ENCODE measurements at regions not wholly inside any gene's neighbourhood (a gene's known extent, or its start where the extent isn't known, plus 50 kb on each side); places are given as distances from the start of the nearest gene placed in this dataset.

DNA sequence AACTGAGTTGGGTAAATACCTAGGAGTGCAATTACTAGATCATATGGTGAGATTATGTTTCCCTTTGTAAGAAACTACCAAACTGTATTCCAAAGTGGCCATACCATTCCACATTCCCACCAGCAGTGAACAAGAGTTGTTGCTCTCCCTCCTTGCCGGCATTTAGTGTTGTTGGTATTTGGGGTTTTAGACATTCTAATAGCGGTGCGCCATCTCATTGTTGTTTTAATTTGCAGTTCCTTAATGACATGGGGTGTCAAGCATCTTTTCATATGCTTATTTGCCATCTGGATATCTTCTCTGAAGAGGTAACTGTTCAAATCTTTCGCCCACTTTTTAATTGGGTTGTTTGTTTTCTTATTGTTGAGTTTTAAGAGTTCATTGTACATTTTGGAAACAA is 164.2 kb upstream of the LHX1 start:
- no peak for DNase-seq (ENCODE audit: low read depth)
- Histone ChIP-seq H3K4me3 (ENCODE audit: low read depth, low read length) (no peak overlapping the region), H3K27me3 (ENCODE audit: control insufficient read depth, insufficient read depth, low read length) (peaks cover 3% of the 10 kb centered on the region; the same call in 1 of the 2 replicates), H3K36me3 (ENCODE audit: control insufficient read depth, insufficient read depth, low read length) (no peaks in the 10 kb centered on the region)
- ChIA-PET POLR2A (no interaction called here), CTCF (no interaction called here)
- TF ChIP-seq, protein P1, sequence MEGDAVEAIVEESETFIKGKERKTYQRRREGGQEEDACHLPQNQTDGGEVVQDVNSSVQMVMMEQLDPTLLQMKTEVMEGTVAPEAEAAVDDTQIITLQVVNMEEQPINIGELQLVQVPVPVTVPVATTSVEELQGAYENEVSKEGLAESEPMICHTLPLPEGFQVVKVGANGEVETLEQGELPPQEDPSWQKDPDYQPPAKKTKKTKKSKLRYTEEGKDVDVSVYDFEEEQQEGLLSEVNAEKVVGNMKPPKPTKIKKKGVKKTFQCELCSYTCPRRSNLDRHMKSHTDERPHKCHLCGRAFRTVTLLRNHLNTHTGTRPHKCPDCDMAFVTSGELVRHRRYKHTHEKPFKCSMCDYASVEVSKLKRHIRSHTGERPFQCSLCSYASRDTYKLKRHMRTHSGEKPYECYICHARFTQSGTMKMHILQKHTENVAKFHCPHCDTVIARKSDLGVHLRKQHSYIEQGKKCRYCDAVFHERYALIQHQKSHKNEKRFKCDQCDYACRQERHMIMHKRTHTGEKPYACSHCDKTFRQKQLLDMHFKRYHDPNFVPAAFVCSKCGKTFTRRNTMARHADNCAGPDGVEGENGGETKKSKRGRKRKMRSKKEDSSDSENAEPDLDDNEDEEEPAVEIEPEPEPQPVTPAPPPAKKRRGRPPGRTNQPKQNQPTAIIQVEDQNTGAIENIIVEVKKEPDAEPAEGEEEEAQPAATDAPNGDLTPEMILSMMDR (IDR thresholded peaks at IDR 0.05; ENCODE audit: insufficient read depth, low read depth, low read length), result no peak

DNA sequence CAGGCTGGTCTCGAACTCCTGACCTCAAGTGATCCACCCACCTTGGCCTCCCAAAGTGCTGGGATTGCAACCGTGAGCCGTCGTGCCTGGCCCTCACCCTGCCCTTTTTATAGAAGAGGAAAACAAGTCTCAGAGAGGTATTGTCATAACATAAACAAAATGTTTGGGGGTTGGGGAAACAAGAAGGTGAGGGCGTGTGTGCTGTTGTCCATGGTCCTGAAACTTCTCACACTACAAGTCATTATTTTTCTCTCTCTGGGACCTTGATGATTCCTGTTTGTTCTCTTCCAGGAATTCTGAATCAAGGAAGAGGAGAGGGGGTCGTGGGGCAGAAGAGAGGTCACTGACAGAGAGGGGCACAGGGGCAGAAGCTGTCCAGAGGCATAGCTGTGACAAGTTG is 160.2 kb upstream of the LHX1 start:
- DNase-seq (ENCODE audit: low read depth), result no peak
- no peak overlapping the region for H3K4me3 ChIP-seq (ENCODE audit: low read depth, low read length)
- H3K27me3 ChIP-seq (ENCODE audit: control insufficient read depth, insufficient read depth, low read length), result no peaks in the 10 kb centered on the region
- CTCF ChIA-PET, result no interaction called here
- POLR2A ChIA-PET, result no interaction called here
- TF ChIP-seq, protein P1 (IDR thresholded peaks at IDR 0.05; ENCODE audit: insufficient read depth, low read depth, low read length), result no peak
- no peaks in the 10 kb centered on the region for H3K36me3 ChIP-seq (ENCODE audit: control insufficient read depth, insufficient read depth, low read length)

- DNase-seq (ENCODE audit: low read depth), result no peak
- Histone ChIP-seq H3K4me3 (ENCODE audit: low read depth, low read length) (no peak overlapping the region), H3K27me3 (ENCODE audit: control insufficient read depth, insufficient read depth, low read length) (no peaks in the 10 kb centered on the region), H3K36me3 (ENCODE audit: control insufficient read depth, insufficient read depth, low read length) (no peaks in the 10 kb centered on the region)
- TF ChIP-seq, protein P1 (IDR thresholded peaks at IDR 0.05; ENCODE audit: insufficient read depth, low read depth, low read length), result no peak
- ChIA-PET CTCF (no interaction called here), POLR2A (no interaction called here)
Measured at GRCh38 chr17:36778448-36778847, 158.8 kb upstream of the LHX1 start.

DNA sequence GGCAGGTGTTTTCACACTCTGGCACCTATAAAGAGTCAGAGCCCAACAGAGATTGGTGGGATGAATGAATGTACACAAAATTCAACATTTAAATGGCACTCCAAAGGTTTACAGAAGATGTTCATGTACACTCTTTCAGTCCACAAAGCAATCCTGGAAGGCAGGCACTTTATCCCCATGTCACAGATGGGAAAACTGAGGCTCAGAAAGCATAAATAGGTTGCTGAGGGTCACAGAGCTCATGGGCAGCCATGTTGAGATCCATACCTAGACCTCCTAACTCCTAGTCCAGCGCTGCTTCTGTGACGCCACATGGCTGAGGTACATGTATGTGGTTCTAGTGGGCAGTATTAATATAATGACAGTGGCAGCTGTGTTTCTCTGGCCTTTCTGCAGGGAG is 157.7 kb upstream of the LHX1 start:
- TF ChIP-seq, protein P1 (IDR thresholded peaks at IDR 0.05; ENCODE audit: insufficient read depth, low read depth, low read length), result no peak
- H3K27me3 ChIP-seq (ENCODE audit: control insufficient read depth, insufficient read depth, low read length), result no peaks in the 10 kb centered on the region
- POLR2A ChIA-PET, result no interaction called here
- H3K4me3 ChIP-seq (ENCODE audit: low read depth, low read length), result no peak overlapping the region
- no peak for DNase-seq (ENCODE audit: low read depth)
- H3K36me3 ChIP-seq (ENCODE audit: control insufficient read depth, insufficient read depth, low read length), result no peaks in the 10 kb centered on the region
- CTCF ChIA-PET, result no interaction called here

DNA sequence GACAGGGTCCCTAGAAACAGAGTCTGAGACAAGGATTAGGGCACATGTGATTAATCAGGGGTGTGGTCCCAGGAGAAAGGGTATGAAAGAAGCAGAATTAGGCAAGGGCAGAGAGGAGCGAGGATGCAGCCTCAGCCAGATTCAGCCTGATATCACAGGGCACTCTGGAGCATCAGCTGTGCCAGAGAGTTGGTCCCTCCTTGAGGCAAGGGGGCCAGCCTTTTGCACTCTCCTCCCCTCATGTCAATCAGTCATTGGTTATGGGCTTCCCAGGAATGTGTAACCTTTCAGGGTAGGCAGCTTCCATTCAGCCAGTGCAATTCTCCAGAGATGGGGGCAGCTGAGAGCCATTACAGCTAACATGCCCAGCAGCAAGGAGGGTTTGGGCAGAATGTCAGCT is 152.6 kb upstream of the LHX1 start:
- H3K36me3 ChIP-seq (ENCODE audit: control insufficient read depth, insufficient read depth, low read length), result no peaks in the 10 kb centered on the region
- 0 out of 2 replicates have a peak, but pooled peaks cover 1% of the 10 kb centered on the region for H3K27me3 ChIP-seq (ENCODE audit: control insufficient read depth, insufficient read depth, low read length)
- TF ChIP-seq, protein P1 (IDR thresholded peaks at IDR 0.05; ENCODE audit: insufficient read depth, low read depth, low read length), result no peak
- ChIA-PET CTCF (no interaction called here), POLR2A (no interaction called here)
- H3K4me3 ChIP-seq (ENCODE audit: low read depth, low read length), result no peak overlapping the region
- no peak for DNase-seq (ENCODE audit: low read depth)

Measured in BJ (cell line).